Adrenal gland (tissue), 9 donors: ENCODE measurements at regions not wholly inside any gene's neighbourhood (a gene's known extent, or its start where the extent isn't known, plus 50 kb on each side); places are given as distances from the start of the nearest gene placed in this dataset.

Experiments used
- DNase-seq, 7 donors: peaks; one replicate each; pipeline ENCODE4 v3.0.0-alpha.2; 2019 to 2020
- H3K27ac ChIP-seq, 5 donors: fragments of 200-600 bp; sonication (generic) in 4 of 5; 1 replicate in 3 of 5; 2 replicates in 2 of 5; pipeline versions ENCODE4 v1.5.1 to v1.8.0; 2016 to 2020; ENCODE audit warnings: mild to moderate bottlenecking in 1 of 5
- H3K27me3 ChIP-seq: fragments of 200-600 bp; 2 replicates; pipeline ENCODE4 v1.8.0; 2021
- H3K36me3 ChIP-seq, 2 donors: fragments of 200-600 bp; replicated peaks in 1 of 2; 1 replicate in 1 of 2; 2 replicates in 1 of 2; pipeline versions ENCODE4 v1.5.1 to v1.8.0; 2018 to 2022
- H3K4me1 ChIP-seq, 2 donors: fragments of 200-600 bp; replicated peaks in 1 of 2; 1 replicate in 1 of 2; 2 replicates in 1 of 2; pipeline versions ENCODE4 v1.5.1 to v1.8.0; 2018 to 2021
- H3K4me3 ChIP-seq, 4 donors: fragments of 200-600 bp; sonication (generic) in 3 of 4; one replicate each; pipeline ENCODE4 v1.5.1; 2016 to 2018
- H3K9me3 ChIP-seq, 3 donors: fragments of 200-600 bp; sonication (generic) in 1 of 3; replicated peaks in 1 of 3; 1 replicate in 2 of 3; 2 replicates in 1 of 3; pipeline versions ENCODE4 v1.5.1 to v1.8.0; 2016 to 2021
- POLR2A ChIP-seq, 2 donors: fragments of 450-650 bp; IDR thresholded peaks; one replicate each; pipeline ENCODE4 v1.6.1; 2017; ENCODE audit warnings: antibody characterized with exemption in 2 of 2, mild to moderate bottlenecking in 2 of 2, moderate library complexity in 1 of 2
- WGBS, 4 donors: extraction: QIAGEN DNeasy Blood & Tissue Kit in 2 of 4; methylation state at CpG; one replicate each; pipeline versions ENCODE4 v1.1.5 to v1.1.7; 2013 to 2017; 5-methylcytosine and 5-hydroxymethylcytosine counted together
- intact Hi-C, 2 donors: fragments of 100-400 bp; cut with DNase I; formaldehyde crosslinking; loops; one replicate each; pipeline versions ENCODE4 v1.14.1 to v1.15.0; 2022 to 2023
- TF ChIP-seq, protein P1 (sequence below), 6 experiments: fragments of 450-650 bp in 4 of 6; fragments of 200-600 bp in 2 of 6; sonication (generic) in 1 of 6; IDR thresholded peaks; 1 replicate in 5 of 6; 2 replicates in 1 of 6; pipeline versions ENCODE4 v1.5.1 to v1.8.0; 2016 to 2021; ENCODE audit warnings: antibody characterized with exemption in 6 of 6, mild to moderate bottlenecking in 2 of 6, moderate library complexity in 1 of 6
- donor health status: healthy with polysubstance abuse.
- donor health status: Bipolar disorder and iron deficiency.
- donor health status: DM: yes; HTN: yes; CAD: no.
- donor health status: DM: no; HTN: no; CAD: no.
- donor health status: DM: no; HTN: no; CAD: no.

DNA sequence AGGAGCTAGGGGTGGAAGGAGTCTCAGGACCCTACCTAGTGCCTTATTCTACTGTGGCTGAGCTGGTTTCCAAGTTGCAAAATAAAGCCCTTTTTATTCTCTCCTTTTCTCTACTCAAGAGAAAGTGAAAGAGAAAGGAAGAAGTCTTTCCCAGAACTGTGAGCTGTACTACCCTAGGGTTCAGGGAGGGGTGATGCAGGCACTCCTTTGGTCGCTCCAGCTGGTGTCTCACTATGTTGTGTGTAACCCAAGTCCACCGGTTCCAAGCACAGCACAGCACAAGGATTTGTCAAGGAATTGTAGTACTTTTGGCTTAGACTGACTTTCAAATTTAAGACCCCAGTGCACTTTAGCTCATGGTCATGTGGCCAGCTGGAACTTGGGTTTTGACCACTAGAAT is 1721.7 kb downstream of the OTOL1 start:
- no peak for DNase-seq
- Histone ChIP-seq H3K9me3 (no peaks in the 10 kb centered on the region), H3K27ac (no peak overlapping the region), H3K4me1 (no peaks in the 10 kb centered on the region), H3K4me3 (no peak overlapping the region), H3K27me3 (no peaks in the 10 kb centered on the region), H3K36me3 (no peaks in the 10 kb centered on the region)
- intact Hi-C loops, result no loop called here
- WGBS, 4 donors, result 81 to 88% (median 86%) methylated on average over 2 of the region's 2 CpGs
- TF ChIP-seq, protein P1, sequence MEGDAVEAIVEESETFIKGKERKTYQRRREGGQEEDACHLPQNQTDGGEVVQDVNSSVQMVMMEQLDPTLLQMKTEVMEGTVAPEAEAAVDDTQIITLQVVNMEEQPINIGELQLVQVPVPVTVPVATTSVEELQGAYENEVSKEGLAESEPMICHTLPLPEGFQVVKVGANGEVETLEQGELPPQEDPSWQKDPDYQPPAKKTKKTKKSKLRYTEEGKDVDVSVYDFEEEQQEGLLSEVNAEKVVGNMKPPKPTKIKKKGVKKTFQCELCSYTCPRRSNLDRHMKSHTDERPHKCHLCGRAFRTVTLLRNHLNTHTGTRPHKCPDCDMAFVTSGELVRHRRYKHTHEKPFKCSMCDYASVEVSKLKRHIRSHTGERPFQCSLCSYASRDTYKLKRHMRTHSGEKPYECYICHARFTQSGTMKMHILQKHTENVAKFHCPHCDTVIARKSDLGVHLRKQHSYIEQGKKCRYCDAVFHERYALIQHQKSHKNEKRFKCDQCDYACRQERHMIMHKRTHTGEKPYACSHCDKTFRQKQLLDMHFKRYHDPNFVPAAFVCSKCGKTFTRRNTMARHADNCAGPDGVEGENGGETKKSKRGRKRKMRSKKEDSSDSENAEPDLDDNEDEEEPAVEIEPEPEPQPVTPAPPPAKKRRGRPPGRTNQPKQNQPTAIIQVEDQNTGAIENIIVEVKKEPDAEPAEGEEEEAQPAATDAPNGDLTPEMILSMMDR (IDR thresholded peaks at IDR 0.05), result no peak
- no peak for TF ChIP-seq POLR2A (IDR thresholded peaks at IDR 0.05)

DNA sequence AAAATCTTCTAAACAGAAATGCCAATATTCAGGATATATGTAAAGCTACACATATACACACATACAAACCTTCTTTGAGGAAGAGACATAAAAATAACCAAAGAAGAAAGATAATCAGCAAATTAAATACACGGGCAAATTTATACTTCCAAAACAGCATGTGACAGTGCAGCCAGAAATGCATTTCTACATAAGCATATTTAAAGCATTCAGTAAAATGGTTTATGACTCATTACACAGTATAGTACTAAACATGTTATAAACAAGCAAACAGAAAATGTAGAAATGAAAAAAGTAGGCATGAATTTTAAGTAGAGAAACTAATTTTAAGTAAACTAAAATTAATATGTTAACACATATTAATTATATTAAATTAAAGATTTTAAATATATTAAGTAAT is 1717.2 kb downstream of the OTOL1 start:
- H3K4me1 ChIP-seq, result no peaks in the 10 kb centered on the region
- no peak overlapping the region for H3K4me3 ChIP-seq
- H3K27me3 ChIP-seq, result no peaks in the 10 kb centered on the region
- no peaks in the 10 kb centered on the region for H3K9me3 ChIP-seq
- 74 to 88% (median 80%) methylated on average over 1 of the region's 1 CpG for WGBS, 4 donors
- TF ChIP-seq POLR2A (IDR thresholded peaks at IDR 0.05), result no peak
- no peak overlapping the region for H3K27ac ChIP-seq
- DNase-seq, result no peak
- H3K36me3 ChIP-seq, result no peaks in the 10 kb centered on the region
- intact Hi-C loops, result no loop called here

DNA sequence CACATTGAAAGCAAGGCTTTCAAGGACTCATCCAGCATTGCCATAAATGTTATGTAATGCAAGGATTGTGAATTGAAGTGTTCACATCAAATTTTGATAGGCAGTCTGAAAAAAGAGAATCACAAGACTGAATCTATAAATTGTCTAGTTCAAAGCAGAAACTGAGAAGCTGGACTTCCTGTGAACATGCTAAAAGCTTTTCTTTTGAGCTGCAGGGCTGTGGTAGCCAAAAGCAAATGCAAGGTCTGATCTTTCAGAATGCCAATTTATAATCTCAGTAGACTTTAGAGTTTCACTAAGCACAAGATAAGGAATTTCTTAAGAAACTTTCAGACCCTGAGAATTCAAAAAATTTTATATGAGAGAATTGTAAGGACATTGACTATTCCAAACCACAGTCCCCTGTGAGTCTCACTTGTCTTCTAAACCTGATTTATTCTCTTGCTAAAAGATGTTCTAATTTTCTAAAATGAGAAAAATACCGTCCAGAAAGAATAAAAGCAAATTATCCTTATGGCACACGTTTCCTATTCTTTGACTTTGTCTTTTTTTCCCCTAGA is 1700.3 kb downstream of the OTOL1 start:
- intact Hi-C loops, result no loop called here
- H3K4me3 ChIP-seq, result no peak overlapping the region
- DNase-seq, result no peak
- H3K9me3 ChIP-seq, result peaks cover 0 to 9% (median 0%) of the 10 kb centered on the region in 3 donors
- TF ChIP-seq POLR2A (IDR thresholded peaks at IDR 0.05), result no peak
- TF ChIP-seq, protein P1 (IDR thresholded peaks at IDR 0.05), result no peak
- H3K4me1 ChIP-seq, result no peaks in the 10 kb centered on the region
- H3K36me3 ChIP-seq, result no peaks in the 10 kb centered on the region
- H3K27me3 ChIP-seq, result no peaks in the 10 kb centered on the region
- H3K27ac ChIP-seq, result no peak overlapping the region
- WGBS, 4 donors, result 22 to 46% (median 42%) methylated on average over 2 of the region's 2 CpGs

DNA sequence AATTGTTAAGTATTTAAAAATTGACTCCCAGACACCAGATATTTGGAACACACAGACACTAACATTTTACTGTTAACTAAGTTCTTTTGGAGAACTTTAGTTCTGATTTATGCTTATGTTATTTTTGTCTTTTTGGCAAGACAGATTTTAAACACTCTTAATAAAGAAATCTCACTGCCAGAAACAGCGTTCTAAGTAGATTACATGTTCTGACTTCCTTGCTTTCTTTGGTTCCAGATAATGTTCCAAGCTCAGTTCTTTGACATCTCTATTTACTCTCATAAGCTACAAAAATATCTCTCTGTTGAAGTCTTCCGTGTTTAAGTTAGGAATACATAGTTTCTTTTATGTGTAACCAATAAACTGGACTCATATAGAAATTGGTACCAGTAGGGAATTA is 1699.6 kb downstream of the OTOL1 start:
- intact Hi-C loops, result no loop called here
- Histone ChIP-seq H3K36me3 (no peaks in the 10 kb centered on the region), H3K9me3 (peaks cover 0 to 9% (median 0%) of the 10 kb centered on the region in 3 donors), H3K4me3 (no peak overlapping the region), H3K27ac (no peak overlapping the region), H3K4me1 (no peaks in the 10 kb centered on the region), H3K27me3 (no peaks in the 10 kb centered on the region)
- WGBS, 4 donors, result 25 to 48% (median 40%) methylated on average over 2 of the region's 2 CpGs
- TF ChIP-seq, protein P1 (IDR thresholded peaks at IDR 0.05), result no peak
- no peak for TF ChIP-seq POLR2A (IDR thresholded peaks at IDR 0.05)
- no peak for DNase-seq

DNA sequence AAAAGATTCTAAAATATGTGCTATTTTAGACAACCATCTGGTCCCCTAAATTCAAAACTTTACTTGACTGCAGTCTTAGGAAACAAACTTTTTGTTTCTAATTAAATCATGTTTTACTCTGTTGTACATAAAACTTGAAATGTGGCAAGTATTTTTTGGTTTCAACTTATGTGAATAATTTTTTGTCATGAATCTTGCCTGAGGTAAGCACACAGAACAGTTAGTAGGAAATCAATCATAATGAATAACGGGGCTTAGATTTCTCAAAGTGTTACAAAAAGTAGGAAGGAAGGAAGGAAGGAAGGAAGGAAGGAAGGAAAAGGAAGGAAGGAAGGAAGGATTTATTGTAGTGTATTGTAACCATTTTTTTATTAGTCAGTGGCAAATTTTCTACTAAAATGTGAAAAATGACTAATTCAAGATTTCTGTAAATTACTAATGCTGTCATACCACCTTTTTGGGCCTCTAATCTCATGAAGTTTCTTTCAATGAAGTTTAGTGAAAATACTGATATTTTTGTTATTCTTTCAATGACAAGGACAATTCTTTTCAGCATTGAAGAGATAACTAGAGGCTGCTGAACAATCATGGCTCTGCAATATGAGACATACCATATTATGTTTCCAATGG is 1689.2 kb downstream of the OTOL1 start:
- 59 to 83% (median 65%) methylated on average over 1 of the region's 1 CpG for WGBS, 4 donors
- Histone ChIP-seq H3K9me3 (no peaks in the 10 kb centered on the region), H3K27me3 (no peaks in the 10 kb centered on the region), H3K4me3 (no peak overlapping the region), H3K27ac (no peak overlapping the region), H3K4me1 (no peaks in the 10 kb centered on the region), H3K36me3 (no peaks in the 10 kb centered on the region)
- TF ChIP-seq, protein P1 (IDR thresholded peaks at IDR 0.05), result no peak
- TF ChIP-seq POLR2A (IDR thresholded peaks at IDR 0.05), result no peak
- intact Hi-C loops, result no loop called here
- no peak for DNase-seq
